C4-2B (cell line): ENCODE measurements at regions not wholly inside any gene's neighbourhood (a gene's known extent, or its start where the extent isn't known, plus 50 kb on each side); places are given as distances from the start of the nearest gene placed in this dataset.

Source experiments
- ZFX ChIP-seq: fragments of 450-650 bp; IDR thresholded peaks from 2 replicates; pipeline ENCODE4 v1.6.1; 2017
- TF ChIP-seq, protein P1 (sequence below): fragments of 450-650 bp; conservative IDR thresholded peaks from 2 replicates; pipeline ENCODE4 v1.5.1; 2017; ENCODE audit warnings: mild to moderate bottlenecking

DNA sequence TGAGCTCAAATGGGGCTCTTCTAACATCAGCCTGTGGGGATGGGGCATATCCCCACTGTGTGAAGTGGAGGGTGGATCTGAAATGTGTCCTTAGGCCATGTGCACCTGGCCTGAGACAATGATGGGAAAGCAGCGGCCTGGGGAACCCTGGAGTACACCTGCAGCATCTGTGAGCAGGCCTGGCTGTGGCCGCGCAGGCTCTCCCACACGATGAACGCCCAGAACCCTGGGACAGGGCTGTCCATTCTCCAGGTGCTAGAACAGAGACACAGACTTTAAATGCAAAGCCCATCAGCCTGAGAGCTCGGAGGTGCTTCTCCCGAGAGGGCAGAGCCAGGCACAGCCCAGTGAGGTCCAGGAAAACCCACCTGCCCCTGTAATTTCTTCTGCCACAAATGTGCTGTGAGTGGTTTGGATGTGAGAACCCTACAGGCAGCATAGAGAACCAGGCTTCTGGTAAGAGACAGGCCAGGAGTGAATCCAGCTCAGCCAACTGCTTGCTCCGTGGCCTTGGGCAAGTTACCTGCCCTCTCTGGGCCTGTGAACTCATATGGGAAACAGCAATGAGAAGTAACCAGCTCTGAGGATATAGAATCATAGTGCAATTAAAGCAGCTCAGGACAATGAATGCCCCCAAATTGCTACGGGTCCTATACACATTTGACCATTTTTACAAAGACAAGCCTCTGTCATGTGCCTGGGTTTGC, 167.9 kb downstream of the SHANK2 start:
- TF ChIP-seq, protein P1, sequence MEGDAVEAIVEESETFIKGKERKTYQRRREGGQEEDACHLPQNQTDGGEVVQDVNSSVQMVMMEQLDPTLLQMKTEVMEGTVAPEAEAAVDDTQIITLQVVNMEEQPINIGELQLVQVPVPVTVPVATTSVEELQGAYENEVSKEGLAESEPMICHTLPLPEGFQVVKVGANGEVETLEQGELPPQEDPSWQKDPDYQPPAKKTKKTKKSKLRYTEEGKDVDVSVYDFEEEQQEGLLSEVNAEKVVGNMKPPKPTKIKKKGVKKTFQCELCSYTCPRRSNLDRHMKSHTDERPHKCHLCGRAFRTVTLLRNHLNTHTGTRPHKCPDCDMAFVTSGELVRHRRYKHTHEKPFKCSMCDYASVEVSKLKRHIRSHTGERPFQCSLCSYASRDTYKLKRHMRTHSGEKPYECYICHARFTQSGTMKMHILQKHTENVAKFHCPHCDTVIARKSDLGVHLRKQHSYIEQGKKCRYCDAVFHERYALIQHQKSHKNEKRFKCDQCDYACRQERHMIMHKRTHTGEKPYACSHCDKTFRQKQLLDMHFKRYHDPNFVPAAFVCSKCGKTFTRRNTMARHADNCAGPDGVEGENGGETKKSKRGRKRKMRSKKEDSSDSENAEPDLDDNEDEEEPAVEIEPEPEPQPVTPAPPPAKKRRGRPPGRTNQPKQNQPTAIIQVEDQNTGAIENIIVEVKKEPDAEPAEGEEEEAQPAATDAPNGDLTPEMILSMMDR: no peak
- TF ChIP-seq ZFX: no peak
